Smooth muscle cell (in vitro differentiated cells): ENCODE measurements at regions not wholly inside any gene's neighbourhood (a gene's known extent, or its start where the extent isn't known, plus 50 kb on each side); places are given as distances from the start of the nearest gene placed in this dataset.
A peak's percentile ranks its signal among the peaks of the same experiment; 100 is the strongest.

Experiments used
- DNase-seq: peaks from one replicate; lab custom pipeline; 2025; ENCODE audit not compliant: unreplicated experiment; lab: John Stamatoyannopoulos, UW
- H2AFZ ChIP-seq: fragments of 200-600 bp; sonication (generic); 2 replicates; pipeline ENCODE4 v1.6.0; 2016; ENCODE audit warnings: antibody characterized with exemption, low read depth, mild to moderate bottlenecking
- H3F3A ChIP-seq: fragments of 200-600 bp; sonication (generic); 2 replicates; pipeline ENCODE4 v1.6.0; 2017; ENCODE audit warnings: antibody characterized with exemption, low read depth
- H3K27ac ChIP-seq: fragments of 200-600 bp; sonication (generic); 2 replicates; pipeline ENCODE4 v1.5.1; 2016; ENCODE audit warnings: low read depth, mild to moderate bottlenecking
- H3K27me3 ChIP-seq: fragments of 200-600 bp; sonication (generic); 2 replicates; pipeline ENCODE4 v1.6.1; 2016; ENCODE audit warnings: low read depth, mild to moderate bottlenecking
- H3K36me3 ChIP-seq: fragments of 200-600 bp; sonication (generic); 2 replicates; pipeline ENCODE4 v1.5.1; 2016; ENCODE audit warnings: low read depth
- H3K4me1 ChIP-seq: fragments of 200-600 bp; sonication (generic); 2 replicates; pipeline ENCODE4 v1.5.1; 2016; ENCODE audit warnings: low read depth
- H3K4me2 ChIP-seq: fragments of 200-600 bp; sonication (generic); 2 replicates; pipeline ENCODE4 v1.6.0; 2016; ENCODE audit warnings: mild to moderate bottlenecking
- H3K4me3 ChIP-seq: fragments of 200-600 bp; sonication (generic); 2 replicates; pipeline ENCODE4 v1.5.1; 2016; ENCODE audit warnings: mild to moderate bottlenecking
- H3K79me2 ChIP-seq: fragments of 200-600 bp; sonication (generic); 2 replicates; pipeline ENCODE4 v1.6.0; 2016; ENCODE audit warnings: low read depth, mild to moderate bottlenecking
- H3K9ac ChIP-seq: fragments of 200-600 bp; sonication (generic); 2 replicates; pipeline ENCODE4 v1.6.0; 2016; ENCODE audit warnings: low read depth
- H3K9me3 ChIP-seq: fragments of 200-600 bp; sonication (generic); replicated peaks from 2 replicates; pipeline ENCODE4 v1.5.1; 2016; ENCODE audit warnings: low read depth
- H4K20me1 ChIP-seq: fragments of 200-600 bp; sonication (generic); 2 replicates; pipeline ENCODE4 v1.6.0; 2016; ENCODE audit warnings: low read depth
- CTCF ChIP-seq: fragments of 200-600 bp; sonication (generic); IDR thresholded peaks from 2 replicates; pipeline ENCODE4 v1.5.1; 2017; ENCODE audit warnings: borderline replicate concordance, mild to moderate bottlenecking, antibody characterized with exemption; ENCODE audit not compliant: insufficient read depth, poor library complexity, severe bottlenecking
- WGBS: methylation state at CpG from one replicate; pipeline ENCODE4 v1.1.7; 2016; ENCODE audit warnings: low lambda C conversion rate; 5-methylcytosine and 5-hydroxymethylcytosine counted together

GRCh38 chr5:35317586-35317985 is 87.3 kb upstream of the PRLR start:
- Histone ChIP-seq H2AFZ (no peak overlapping the region), H3K27ac (peak overlapping the region; percentile 67), H3K4me2 (no peak overlapping the region), H4K20me1 (no peaks in the 10 kb centered on the region), H3F3A (peaks cover 11% of the 10 kb centered on the region), H3K4me3 (no peak overlapping the region), H3K36me3 (no peaks in the 10 kb centered on the region), H3K27me3 (no peaks in the 10 kb centered on the region), H3K4me1 (peaks cover 26% of the 10 kb centered on the region), H3K9ac (peak overlapping the region; percentile 5), H3K9me3 (no peaks in the 10 kb centered on the region), H3K79me2 (no peaks in the 10 kb centered on the region)
- WGBS = 92% methylated on average over 2 of the region's 2 CpGs
- no peak for DNase-seq
- no peak for TF ChIP-seq CTCF

- DNase-seq = no peak
- H4K20me1 ChIP-seq = no peaks in the 10 kb centered on the region
- H3K9me3 ChIP-seq = no peaks in the 10 kb centered on the region
- no peak for TF ChIP-seq CTCF
- peaks cover 12% of the 10 kb centered on the region for H3F3A ChIP-seq
- peak overlapping the region; percentile 14 for H3K9ac ChIP-seq
- H3K4me2 ChIP-seq = no peak overlapping the region
- peak overlapping the region; percentile 67 for H3K27ac ChIP-seq
- H2AFZ ChIP-seq = no peak overlapping the region
- 53% methylated on average over 4 of the region's 4 CpGs for WGBS
- no peaks in the 10 kb centered on the region for H3K27me3 ChIP-seq
- no peaks in the 10 kb centered on the region for H3K36me3 ChIP-seq
- H3K4me3 ChIP-seq = no peak overlapping the region
- H3K79me2 ChIP-seq = no peaks in the 10 kb centered on the region
- H3K4me1 ChIP-seq = peaks cover 26% of the 10 kb centered on the region
These were observed 86.5 kb upstream of the PRLR start for GRCh38 chr5:35316611-35317274.

- no peak for DNase-seq
- peak overlapping the region; percentile 67 for H3K4me2 ChIP-seq
- 0% methylated on average over 2 of the region's 2 CpGs for WGBS
These were observed 83.0 kb upstream of the PRLR start for GRCh38 chr5:35313291-35313690.

More at GRCh38 chr5:35313291-35313690, 83.0 kb upstream of the PRLR start:
- H2AFZ ChIP-seq = no peak overlapping the region
- H3K79me2 ChIP-seq = no peaks in the 10 kb centered on the region
- peaks cover 9% of the 10 kb centered on the region for H3K4me1 ChIP-seq
- H3K27me3 ChIP-seq = no peaks in the 10 kb centered on the region
- no peak overlapping the region for H3K4me3 ChIP-seq
- peaks cover 12% of the 10 kb centered on the region for H3F3A ChIP-seq
- no peaks in the 10 kb centered on the region for H3K9me3 ChIP-seq
- H3K9ac ChIP-seq = no peak overlapping the region
- no peak for TF ChIP-seq CTCF
- H3K36me3 ChIP-seq = no peaks in the 10 kb centered on the region
- no peaks in the 10 kb centered on the region for H4K20me1 ChIP-seq
- H3K27ac ChIP-seq = peak overlapping the region; percentile 70
